Right lobe of liver (tissue), 6 donors: ENCODE measurements at regions not wholly inside any gene's neighbourhood (a gene's known extent, or its start where the extent isn't known, plus 50 kb on each side); places are given as distances from the start of the nearest gene placed in this dataset.

Experiments used
- ATAC-seq, 4 donors: fragments of 200-7000 bp; cut with Tn5 transposase; one replicate each; pipeline ENCODE4 v1.9.1; 2020; ENCODE audit warnings: mild to moderate bottlenecking in 4 of 4, moderate library complexity in 4 of 4
- DNase-seq, 3 donors: peaks; one replicate each; pipeline ENCODE4 v3.0.0-alpha.2; 2020
- H3K27ac ChIP-seq, 3 donors: fragments of 200-600 bp; one replicate each; pipeline ENCODE4 v1.8.0; 2022
- H3K27me3 ChIP-seq, 2 donors: fragments of 200-600 bp; one replicate each; pipeline ENCODE4 v1.8.0; 2022
- H3K36me3 ChIP-seq, 4 donors: fragments of 200-600 bp; sonication (generic) in 1 of 4; one replicate each; pipeline versions ENCODE4 v1.5.1 to v1.8.0; 2017 to 2022; ENCODE audit warnings: control low read depth in 1 of 4
- H3K4me1 ChIP-seq, 4 donors: fragments of 200-600 bp; sonication (generic) in 1 of 4; one replicate each; pipeline versions ENCODE4 v1.5.1 to v1.8.0; 2017 to 2022; ENCODE audit warnings: control low read depth in 1 of 4
- H3K4me3 ChIP-seq, 3 donors: fragments of 200-600 bp; one replicate each; pipeline ENCODE4 v1.8.0; 2022
- H3K9me3 ChIP-seq, 4 donors: fragments of 200-600 bp; sonication (generic) in 1 of 4; one replicate each; pipeline versions ENCODE4 v1.5.1 to v1.8.0; 2017 to 2022; ENCODE audit warnings: control low read depth in 1 of 4
- CTCF ChIP-seq, 4 donors: fragments of 200-600 bp in 3 of 4; fragments of 450-650 bp in 1 of 4; IDR thresholded peaks; one replicate each; pipeline versions ENCODE4 v1.5.1 to v1.8.0; 2016 to 2022; ENCODE audit warnings: antibody characterized with exemption in 4 of 4, mild to moderate bottlenecking in 2 of 4
- POLR2A ChIP-seq: fragments of 450-650 bp; IDR thresholded peaks from one replicate; pipeline ENCODE4 v1.6.1; 2017; ENCODE audit warnings: antibody characterized with exemption, mild to moderate bottlenecking
- WGBS: methylation state at CpG from one replicate; pipeline ENCODE4 v1.1.6; 2018; ENCODE audit warnings: low coverage, low lambda C conversion rate; ENCODE audit not compliant: insufficient coverage; ENCODE audit errors: missing lambda C conversion rate; 5-methylcytosine and 5-hydroxymethylcytosine counted together
- intact Hi-C, 2 donors: fragments of 100-400 bp; cut with DNase I; formaldehyde crosslinking; loops; one replicate each; pipeline versions ENCODE4 v1.11.2 to v1.14.1; 2022
- donor health status: DM: no; HTN: yes; CAD: no.
- donor health status: DM: no; HTN: no; CAD: no.
- donor health status: DM: no; HTN: no; CAD: no.
- donor health status: DM: no; HTN: yes; CAD: no.
- donor health status: DM: no; HTN: yes; CAD: no.

- 29% methylated on average over 2 of the region's 2 CpGs for WGBS
- TF ChIP-seq POLR2A (no peak), CTCF (IDR thresholded peaks at IDR 0.05) (no peak)
- ATAC-seq (no peak), DNase-seq (no peak)
- Histone ChIP-seq H3K36me3 (no peaks in the 10 kb centered on the region), H3K9me3 (no peaks in the 10 kb centered on the region), H3K27ac (no peak overlapping the region), H3K4me3 (no peak overlapping the region), H3K27me3 (no peaks in the 10 kb centered on the region), H3K4me1 (no peaks in the 10 kb centered on the region)
- intact Hi-C loops = no loop called here
Measured at GRCh38 chrX:149259241-149259640, 245.9 kb downstream of the IDS start.

- ATAC-seq = no peak
- WGBS = 40% methylated on average over 1 of the region's 1 CpG
- TF ChIP-seq POLR2A = no peak
- no peak for TF ChIP-seq CTCF (IDR thresholded peaks at IDR 0.05)
Measured at GRCh38 chrX:149255860-149256259, 249.2 kb downstream of the IDS start.

GRCh38 chrX:149248073-149248625 lies 257.0 kb downstream of the IDS start:
- Histone ChIP-seq H3K4me1 (no peaks in the 10 kb centered on the region), H3K36me3 (no peaks in the 10 kb centered on the region), H3K27ac (no peak overlapping the region), H3K27me3 (no peaks in the 10 kb centered on the region), H3K9me3 (no peaks in the 10 kb centered on the region), H3K4me3 (no peak overlapping the region)
- ATAC-seq = no peak
- TF ChIP-seq POLR2A (no peak), CTCF (IDR thresholded peaks at IDR 0.05) (no peak)
- DNase-seq = no peak
- 40% methylated on average over 3 of the region's 3 CpGs for WGBS
- intact Hi-C loops = no loop called here

More at GRCh38 chrX:149255860-149256259, 249.2 kb downstream of the IDS start:
- Histone ChIP-seq H3K27ac (no peak overlapping the region), H3K9me3 (no peaks in the 10 kb centered on the region), H3K4me3 (no peak overlapping the region), H3K4me1 (no peaks in the 10 kb centered on the region), H3K27me3 (no peaks in the 10 kb centered on the region), H3K36me3 (no peaks in the 10 kb centered on the region)
- no peak for DNase-seq
- intact Hi-C loops = no loop called here

- H3K36me3 ChIP-seq = no peaks in the 10 kb centered on the region
- no peak overlapping the region for H3K4me3 ChIP-seq
- no peaks in the 10 kb centered on the region for H3K9me3 ChIP-seq
- no peak overlapping the region for H3K27ac ChIP-seq
- no peaks in the 10 kb centered on the region for H3K27me3 ChIP-seq
- intact Hi-C loops = no loop called here
- DNase-seq = no peak
- 40% methylated on average over 2 of the region's 2 CpGs for WGBS
- no peak for ATAC-seq
- H3K4me1 ChIP-seq = no peaks in the 10 kb centered on the region
- no peak for TF ChIP-seq POLR2A
- TF ChIP-seq CTCF (IDR thresholded peaks at IDR 0.05) = no peak
Measured at GRCh38 chrX:149230689-149231088, 274.4 kb downstream of the IDS start.

GRCh38 chrX:149223854-149224253 lies 281.3 kb downstream of the IDS start:
- Histone ChIP-seq H3K36me3 (no peaks in the 10 kb centered on the region), H3K9me3 (no peaks in the 10 kb centered on the region), H3K4me1 (no peaks in the 10 kb centered on the region), H3K4me3 (no peak overlapping the region), H3K27ac (no peak overlapping the region), H3K27me3 (no peaks in the 10 kb centered on the region)
- no peak for DNase-seq
- 17% methylated on average over 1 of the region's 2 CpGs for WGBS
- TF ChIP-seq CTCF (IDR thresholded peaks at IDR 0.05) (no peak), POLR2A (no peak)
- intact Hi-C loops = no loop called here
- ATAC-seq = no peak
